NCI-H1048 (cell line): ENCODE measurements at regions not wholly inside any gene's neighbourhood (a gene's known extent, or its start where the extent isn't known, plus 50 kb on each side); places are given as distances from the start of the nearest gene placed in this dataset.
"Not testable (repeated sequence)": the region's sequence is repeated elsewhere in the genome, so short reads cannot be mapped to it uniquely, and the experiment has no call there.

Source experiments
- DNase-seq: peaks from one replicate; lab custom pipeline; 2025; lab: John Stamatoyannopoulos, UW

- no peak for DNase-seq
Measured at GRCh38 chr7:149633976-149634945, 136.7 kb upstream of the ZNF746 start.

- not testable (repeated sequence) for DNase-seq
Measured at GRCh38 chr7:149628361-149629149, 130.9 kb upstream of the ZNF746 start.

- DNase-seq = no peak
Measured at GRCh38 chr7:149627911-149628310, 130.3 kb upstream of the ZNF746 start.

GRCh38 chr7:149626972-149627371 is 129.4 kb upstream of the ZNF746 start:
- no peak for DNase-seq

- no peak for DNase-seq
Measured at GRCh38 chr7:149625947-149626392, 128.4 kb upstream of the ZNF746 start.

GRCh38 chr7:149625340-149625946 is 127.8 kb upstream of the ZNF746 start:
- no peak for DNase-seq

- DNase-seq = peak; percentile 73
Measured at GRCh38 chr7:149624419-149625339, 127.1 kb upstream of the ZNF746 start.

GRCh38 chr7:149624006-149624405 is 126.4 kb upstream of the ZNF746 start:
- no peak for DNase-seq

GRCh38 chr7:149623262-149623997 is 125.8 kb upstream of the ZNF746 start:
- DNase-seq = peak; percentile 15

- no peak for DNase-seq
Measured at GRCh38 chr7:149622444-149623210, 125.0 kb upstream of the ZNF746 start.

GRCh38 chr7:149621776-149622175 is 124.2 kb upstream of the ZNF746 start:
- DNase-seq = no peak

- DNase-seq = no peak
Measured at GRCh38 chr7:149620961-149621360, 123.4 kb upstream of the ZNF746 start.

- DNase-seq = no peak
Measured at GRCh38 chr7:149616898-149617297, 119.3 kb upstream of the ZNF746 start.

GRCh38 chr7:149615690-149616270 is 118.2 kb upstream of the ZNF746 start:
- no peak for DNase-seq

GRCh38 chr7:149610441-149611011 is 112.9 kb upstream of the ZNF746 start:
- no peak for DNase-seq

- DNase-seq = no peak
Measured at GRCh38 chr7:149608168-149608567, 110.6 kb upstream of the ZNF746 start.

GRCh38 chr7:149607683-149608082 is 110.1 kb upstream of the ZNF746 start:
- no peak for DNase-seq

GRCh38 chr7:149606826-149607225 is 109.2 kb upstream of the ZNF746 start:
- no peak for DNase-seq

- no peak for DNase-seq
Measured at GRCh38 chr7:149605696-149606095, 108.1 kb upstream of the ZNF746 start.
